Heart right ventricle (tissue), 16 donors: ENCODE measurements at regions not wholly inside any gene's neighbourhood (a gene's known extent, or its start where the extent isn't known, plus 50 kb on each side); places are given as distances from the start of the nearest gene placed in this dataset.
A peak's percentile ranks its signal among the peaks of the same experiment; 100 is the strongest.

ENCODE experiments used
- ATAC-seq, 8 donors: fragments of 200-7000 bp; cut with Tn5 transposase; one replicate each; pipeline ENCODE4 v1.9.1; 2020; ENCODE audit warnings: mild to moderate bottlenecking in 8 of 8, moderate library complexity in 8 of 8, moderate number of reproducible peaks in 1 of 8
- DNase-seq, 2 donors: peaks; one replicate each; pipeline ENCODE4 v3.0.0-alpha.2; 2020
- H3K27ac ChIP-seq, 10 donors: fragments of 200-600 bp; sonication (generic) in 2 of 10; one replicate each; pipeline versions ENCODE4 v1.5.0 to v1.8.0; 2020 to 2022; ENCODE audit warnings: mild to moderate bottlenecking in 3 of 10
- H3K27me3 ChIP-seq, 7 donors: fragments of 200-600 bp; one replicate each; pipeline ENCODE4 v1.8.0; 2021 to 2022; ENCODE audit warnings: mild to moderate bottlenecking in 2 of 7
- H3K36me3 ChIP-seq, 9 donors: fragments of 200-600 bp; sonication (generic) in 1 of 9; one replicate each; pipeline versions ENCODE4 v1.5.0 to v1.8.0; 2020 to 2022; ENCODE audit warnings: mild to moderate bottlenecking in 2 of 9
- H3K4me1 ChIP-seq, 9 donors: fragments of 200-600 bp; sonication (generic) in 1 of 9; one replicate each; pipeline versions ENCODE4 v1.5.0 to v1.8.0; 2020 to 2022; ENCODE audit warnings: mild to moderate bottlenecking in 4 of 9
- H3K4me3 ChIP-seq, 10 donors: fragments of 200-600 bp; sonication (generic) in 2 of 10; one replicate each; pipeline versions ENCODE4 v1.5.0 to v1.8.0; 2020 to 2022; ENCODE audit warnings: mild to moderate bottlenecking in 7 of 10, moderate library complexity in 2 of 10
- H3K9me3 ChIP-seq, 11 donors: fragments of 200-600 bp in 10 of 11; sonication (generic) in 2 of 11; one replicate each; pipeline versions ENCODE4 v1.5.0 to v1.8.0; 2013 to 2022; ENCODE audit warnings: mild to moderate bottlenecking in 2 of 11, control low read depth in 1 of 11, moderate library complexity in 1 of 11
- WGBS, 2 donors: extraction: QIAGEN DNeasy Blood & Tissue Kit; methylation state at CpG; one replicate each; pipeline ENCODE4 v1.1.7; 2013; ENCODE audit warnings: inconsistent platforms in 1 of 2; 5-methylcytosine and 5-hydroxymethylcytosine counted together
- intact Hi-C, 10 donors: fragments of 100-400 bp; cut with DNase I; formaldehyde crosslinking; loops; one replicate each; pipeline versions ENCODE4 v1.11.1 to v1.14.2; 2022
- TF ChIP-seq, protein P1 (sequence below), 9 donors: fragments of 200-600 bp; sonication (generic) in 2 of 9; IDR thresholded peaks; one replicate each; pipeline versions ENCODE4 v1.5.0 to v1.8.0; 2021 to 2022; ENCODE audit warnings: antibody characterized with exemption in 9 of 9, mild to moderate bottlenecking in 5 of 9, moderate library complexity in 1 of 9
- donor health status: Arrhythmogenic right ventricular cardiomyopathy.
- donor health status: ischemic (EF 13 %, LVEDD 7.1; RV severe dilation, severe dysfunction).
- donor health status: healthy with polysubstance abuse.
- donor health status: DM: no; HTN: yes; CAD: no.
- donor health status: DM: no; HTN: no; CAD: no.
- donor health status: ischemic (EF 25% LVEDD 6.9; RV normal size, moderate dysfunction).
- donor health status: ischemic (EF 25% LVEDD 5.7; RV mildly dilated, moderate dysfunction).
- donor health status: healthy.
- donor health status: DM: yes; HTN: yes; CAD: no.
- donor health status: Ischemic cardiomyopathy.
- donor health status: ischemic (EF 35%, LVEDD 5.7; RV mildly dilated, moderate dysfunction).
- donor health status: nonischemic (EF 11% LVEDD 7.7; RV severe dilation, severe dysfunction).
- donor health status: DM: yes; HTN: yes; CAD: no.
- donor health status: PGD.
- donor health status: ischemic (EF 29% LVEDD 5.4; RV normal size, mild dysfunction).
- donor health status: nonischemic (EF 23%, LVEDD 6.1; RV moderate dilation, normal function).

GRCh38 chr5:156036640-156037039, 290.3 kb upstream of the SGCD start:
- intact Hi-C loops: loop anchor here in 1 of 10 donors (10.0 kb wide), 1 partner anchor 298 kb away; no protein-coding TSS in a partner anchor
- H3K27me3 ChIP-seq: no peaks in the 10 kb centered on the region
- peaks cover 0 to 3% (median 0%) of the 10 kb centered on the region in 11 donors for H3K9me3 ChIP-seq
- TF ChIP-seq, protein P1, sequence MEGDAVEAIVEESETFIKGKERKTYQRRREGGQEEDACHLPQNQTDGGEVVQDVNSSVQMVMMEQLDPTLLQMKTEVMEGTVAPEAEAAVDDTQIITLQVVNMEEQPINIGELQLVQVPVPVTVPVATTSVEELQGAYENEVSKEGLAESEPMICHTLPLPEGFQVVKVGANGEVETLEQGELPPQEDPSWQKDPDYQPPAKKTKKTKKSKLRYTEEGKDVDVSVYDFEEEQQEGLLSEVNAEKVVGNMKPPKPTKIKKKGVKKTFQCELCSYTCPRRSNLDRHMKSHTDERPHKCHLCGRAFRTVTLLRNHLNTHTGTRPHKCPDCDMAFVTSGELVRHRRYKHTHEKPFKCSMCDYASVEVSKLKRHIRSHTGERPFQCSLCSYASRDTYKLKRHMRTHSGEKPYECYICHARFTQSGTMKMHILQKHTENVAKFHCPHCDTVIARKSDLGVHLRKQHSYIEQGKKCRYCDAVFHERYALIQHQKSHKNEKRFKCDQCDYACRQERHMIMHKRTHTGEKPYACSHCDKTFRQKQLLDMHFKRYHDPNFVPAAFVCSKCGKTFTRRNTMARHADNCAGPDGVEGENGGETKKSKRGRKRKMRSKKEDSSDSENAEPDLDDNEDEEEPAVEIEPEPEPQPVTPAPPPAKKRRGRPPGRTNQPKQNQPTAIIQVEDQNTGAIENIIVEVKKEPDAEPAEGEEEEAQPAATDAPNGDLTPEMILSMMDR (IDR thresholded peaks at IDR 0.05): no peak
- H3K4me1 ChIP-seq: peaks cover 0 to 30% (median 11%) of the 10 kb centered on the region in 9 donors
- no peaks in the 10 kb centered on the region for H3K36me3 ChIP-seq
- ATAC-seq: peak; percentile 53 to 95 (median 88)
- H3K4me3 ChIP-seq: no peak overlapping the region
- H3K27ac ChIP-seq: peak overlapping the region in 8 of 10 donors; percentile 11 to 84 (median 69)
- DNase-seq: peak in 1 of 2 donors; percentile 15

GRCh38 chr5:156037151-156037909, 289.6 kb upstream of the SGCD start:
- Histone ChIP-seq H3K4me3 (no peak overlapping the region), H3K36me3 (no peaks in the 10 kb centered on the region), H3K4me1 (peaks cover 0 to 30% (median 11%) of the 10 kb centered on the region in 9 donors), H3K9me3 (peaks cover 0 to 3% (median 0%) of the 10 kb centered on the region in 11 donors), H3K27ac (peak overlapping the region in 5 of 10 donors; percentile 61 to 84 (median 75)), H3K27me3 (no peaks in the 10 kb centered on the region)
- TF ChIP-seq, protein P1 (IDR thresholded peaks at IDR 0.05): no peak
- WGBS, 2 donors: 45 to 53% methylated on average over 2 of the region's 2 CpGs
- peak in 3 of 8 donors; percentile 31 to 61 (median 47) for ATAC-seq
- intact Hi-C loops: loop anchor here in 1 of 10 donors (10.0 kb wide), 1 partner anchor 297 kb away; no protein-coding TSS in a partner anchor
- DNase-seq: no peak

DNA sequence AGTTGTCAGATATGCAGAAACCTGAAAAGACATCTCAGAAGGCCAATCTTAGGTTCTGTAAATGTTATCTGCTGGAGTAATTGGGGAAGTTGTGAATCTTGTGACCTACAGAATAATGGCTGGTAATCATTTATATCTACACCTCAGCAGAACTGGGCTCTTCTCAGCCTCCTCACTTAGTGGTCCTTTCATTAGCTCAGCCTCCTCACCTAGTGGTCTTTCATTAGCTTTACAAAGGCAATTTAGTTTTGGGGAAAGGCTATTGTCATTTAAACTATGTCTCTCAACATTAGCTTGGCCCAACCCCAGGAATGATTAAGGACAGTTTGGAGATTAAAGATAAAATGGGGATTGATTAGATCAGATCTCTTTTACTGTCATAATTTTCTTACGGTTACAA, 284.2 kb upstream of the SGCD start:
- DNase-seq (no peak), ATAC-seq (no peak)
- TF ChIP-seq, protein P1 (IDR thresholded peaks at IDR 0.05): no peak
- Histone ChIP-seq H3K27ac (no peak overlapping the region), H3K9me3 (peaks cover 0 to 10% (median 0%) of the 10 kb centered on the region in 11 donors), H3K4me1 (peaks cover 0 to 14% (median 1%) of the 10 kb centered on the region in 9 donors), H3K27me3 (no peaks in the 10 kb centered on the region), H3K4me3 (no peak overlapping the region), H3K36me3 (no peaks in the 10 kb centered on the region)
- 83 to 92% methylated on average over 1 of the region's 1 CpG for WGBS, 2 donors
- intact Hi-C loops: no loop called here

DNA sequence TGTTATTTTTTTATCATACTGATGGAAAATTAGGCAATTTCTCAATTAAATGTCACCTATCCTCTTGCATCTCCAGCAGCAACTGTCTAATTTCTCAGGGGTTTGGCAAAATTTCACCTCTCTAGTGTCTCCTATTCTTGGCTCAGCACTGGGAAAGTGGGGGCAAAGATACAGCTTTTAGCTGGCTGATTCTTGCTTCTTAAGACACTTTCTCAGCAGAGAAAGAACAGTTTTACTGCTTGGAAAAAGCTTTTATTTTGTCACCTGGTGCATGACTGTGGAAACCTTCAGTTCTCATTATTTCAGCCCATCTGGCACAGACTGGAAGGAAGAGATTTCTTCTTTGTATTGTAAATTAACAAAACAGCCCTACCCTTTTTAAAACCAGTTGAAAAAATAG, 283.6 kb upstream of the SGCD start:
- TF ChIP-seq, protein P1 (IDR thresholded peaks at IDR 0.05): no peak
- intact Hi-C loops: no loop called here
- no peaks in the 10 kb centered on the region for H3K27me3 ChIP-seq
- ATAC-seq (no peak), DNase-seq (no peak)
- no peak overlapping the region for H3K4me3 ChIP-seq
- no peaks in the 10 kb centered on the region for H3K36me3 ChIP-seq
- peaks cover 0 to 12% (median 0%) of the 10 kb centered on the region in 9 donors for H3K4me1 ChIP-seq
- peaks cover 0 to 13% (median 0%) of the 10 kb centered on the region in 11 donors for H3K9me3 ChIP-seq
- no peak overlapping the region for H3K27ac ChIP-seq
